Brain pericyte (primary cell): ENCODE measurements at regions not wholly inside any gene's neighbourhood (a gene's known extent, or its start where the extent isn't known, plus 50 kb on each side); places are given as distances from the start of the nearest gene placed in this dataset.

Experiments
- DNase-seq: peaks from one replicate; pipeline ENCODE4 v3.0.0-alpha.2; 2012; ENCODE audit warnings: low read depth, low spot score

GRCh38 chr13:29955137-29955650 is 104.8 kb upstream of the UBL3 start:
- DNase-seq: no peak

GRCh38 chr13:29954082-29955028 is 103.9 kb upstream of the UBL3 start:
- no peak for DNase-seq

DNA sequence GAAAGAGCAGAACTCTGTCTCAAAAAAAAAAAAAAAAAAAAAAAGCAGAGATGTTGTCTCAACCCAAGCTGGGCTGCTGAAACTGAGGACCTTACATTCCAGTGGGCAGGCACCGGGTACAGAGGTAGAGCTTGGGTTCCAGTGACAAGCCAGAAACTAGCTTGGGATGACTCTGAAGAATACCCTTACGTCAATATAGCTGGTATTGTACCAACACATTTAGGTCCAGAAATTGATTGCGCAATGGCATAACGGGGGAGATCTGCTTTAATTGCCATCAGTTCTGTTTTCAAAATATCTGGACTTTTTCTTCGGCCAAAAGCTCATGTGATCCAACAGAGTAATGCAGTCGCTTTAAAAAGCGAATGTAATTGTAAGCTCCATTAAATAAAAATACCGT is 103.1 kb upstream of the UBL3 start:
- no peak for DNase-seq

DNA sequence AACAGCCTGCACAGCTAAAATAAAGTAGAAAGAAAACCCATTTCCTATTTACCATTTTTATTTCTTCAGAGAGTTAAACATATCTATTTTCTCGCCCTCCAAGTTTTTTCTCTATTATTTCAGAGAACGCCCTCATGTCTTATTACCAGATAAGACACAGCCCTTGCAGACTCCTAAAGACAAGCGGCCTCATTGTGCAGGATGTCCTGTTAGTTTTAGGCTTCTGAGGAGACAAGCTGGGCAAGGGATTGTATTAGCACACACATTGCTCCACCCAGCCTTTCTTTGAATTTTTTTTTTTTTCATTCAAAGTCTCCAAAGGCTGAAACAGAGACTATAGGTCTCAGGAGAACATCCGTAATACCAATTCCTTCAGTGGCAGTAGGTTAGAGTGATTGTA is 101.8 kb upstream of the UBL3 start:
- DNase-seq: no peak

- DNase-seq: no peak
Measured at GRCh38 chr13:29948791-29949190, 98.4 kb upstream of the UBL3 start.

DNA sequence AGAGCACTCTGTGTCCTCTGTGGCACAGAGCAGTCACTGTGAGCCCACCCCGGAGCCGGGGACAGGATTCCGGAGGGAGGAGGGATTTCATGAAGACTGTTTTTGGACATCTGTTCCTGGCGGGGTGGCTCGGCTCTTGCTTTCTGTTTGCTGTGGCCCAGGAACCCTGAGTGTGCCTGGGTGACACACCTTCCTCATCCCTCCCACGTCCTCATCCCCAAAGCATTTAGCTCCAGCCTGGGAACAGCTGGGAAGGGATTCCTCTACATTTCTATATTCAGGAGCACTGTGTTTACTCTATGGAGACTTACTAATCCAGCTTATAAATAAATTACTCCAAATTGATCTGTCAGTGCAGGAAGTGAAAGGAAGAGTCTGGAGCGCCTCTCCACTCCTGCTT is 97.8 kb upstream of the UBL3 start:
- DNase-seq: no peak

DNA sequence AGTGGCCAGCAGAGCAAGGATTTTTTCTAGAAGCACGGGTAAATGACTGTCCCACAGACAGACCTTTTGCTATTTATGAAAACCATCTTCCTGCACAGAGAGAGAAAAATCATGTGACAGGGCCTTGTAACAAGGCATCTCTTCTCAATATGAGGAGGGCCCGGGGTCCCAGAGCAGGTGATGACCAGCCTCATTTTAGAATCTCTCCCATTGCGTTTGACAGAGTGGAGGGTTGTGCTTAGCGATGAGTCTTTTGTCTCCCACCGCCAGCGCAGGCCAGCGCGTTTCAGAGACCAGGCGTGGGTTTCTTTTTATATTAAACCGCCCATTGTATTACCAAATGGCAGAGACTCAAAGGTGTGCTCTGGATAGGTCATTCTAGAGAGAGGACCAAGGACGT is 97.4 kb upstream of the UBL3 start:
- DNase-seq: no peak

- DNase-seq: no peak
Measured at GRCh38 chr13:29946093-29946492, 95.7 kb upstream of the UBL3 start.

DNA sequence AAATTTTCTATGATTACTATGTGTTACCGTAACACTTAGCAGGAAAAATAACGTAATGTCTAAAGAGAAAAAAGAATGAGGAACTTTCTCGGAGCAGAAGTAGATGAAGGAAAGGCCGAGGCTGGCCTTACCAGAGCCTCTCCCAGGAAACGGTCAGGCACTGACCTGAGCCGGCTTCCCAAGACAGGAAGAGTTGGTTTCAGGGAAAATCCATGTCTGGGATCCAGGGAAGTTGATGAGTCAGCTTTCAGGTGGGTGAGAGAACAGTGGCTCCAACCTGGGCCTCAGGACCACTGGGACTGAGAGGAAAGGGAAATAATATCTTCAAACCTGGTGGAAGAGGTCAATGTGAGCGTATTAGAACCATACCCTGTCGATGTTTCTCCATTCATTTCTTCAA is 93.3 kb upstream of the UBL3 start:
- DNase-seq: no peak

GRCh38 chr13:29943273-29943672 is 92.9 kb upstream of the UBL3 start:
- no peak for DNase-seq

DNA sequence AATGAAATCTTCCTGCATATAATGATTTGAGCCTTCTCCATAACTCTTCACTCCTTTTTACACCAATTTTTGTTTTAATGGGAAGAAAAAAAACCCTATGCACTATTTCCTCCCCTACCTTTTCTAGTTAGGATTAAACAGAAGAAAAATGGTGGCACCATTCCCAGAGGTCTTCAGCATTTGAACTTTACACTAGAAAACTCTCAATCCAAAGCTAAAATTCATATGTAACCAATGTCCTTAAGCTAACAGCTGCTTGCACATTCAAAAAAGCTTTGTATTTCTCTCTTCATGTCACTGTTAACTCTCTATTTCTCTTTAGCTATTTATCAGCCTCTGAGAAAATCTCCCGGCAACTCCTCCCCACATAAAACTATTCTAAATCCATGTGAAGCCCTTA is 90.3 kb upstream of the UBL3 start:
- no peak for DNase-seq

DNA sequence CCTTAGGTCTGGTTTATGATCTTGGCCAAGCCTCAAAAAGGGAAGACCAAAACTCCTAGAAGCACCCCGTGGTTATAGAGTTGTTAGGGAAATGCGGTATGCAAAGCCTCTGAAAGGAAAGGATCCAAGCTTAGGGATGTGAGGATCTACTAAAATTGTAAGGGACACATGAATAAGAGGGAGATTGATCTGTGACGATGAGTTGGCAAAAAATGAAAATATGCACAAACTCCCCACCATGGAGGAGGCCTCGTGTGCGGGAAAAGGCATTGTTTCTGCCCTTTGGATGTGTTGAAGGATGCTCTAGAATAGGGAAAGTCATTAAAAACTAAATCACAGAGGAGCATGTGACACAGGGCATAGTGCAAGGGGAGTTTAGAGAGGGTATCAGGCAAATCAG is 88.7 kb upstream of the UBL3 start:
- DNase-seq: no peak

DNA sequence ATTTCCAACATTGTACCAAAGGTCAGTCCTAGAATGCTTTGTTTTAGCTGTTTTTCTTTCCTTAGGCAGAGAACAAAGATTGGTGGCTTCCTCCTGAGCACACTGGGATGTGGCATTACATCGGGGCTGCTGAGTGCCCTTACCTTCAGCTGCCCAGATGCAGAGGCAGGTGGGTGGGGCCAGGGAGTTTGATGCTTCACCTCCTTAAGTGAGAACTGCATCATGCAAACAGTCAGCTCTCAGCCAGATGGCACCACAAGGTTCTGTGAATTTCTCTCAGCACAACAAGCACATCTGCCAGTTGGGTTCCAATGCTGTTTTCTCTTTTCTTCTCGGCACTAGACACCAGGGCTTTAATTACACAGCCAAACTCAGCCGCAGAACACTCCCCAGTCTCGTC is 87.4 kb upstream of the UBL3 start:
- no peak for DNase-seq

DNA sequence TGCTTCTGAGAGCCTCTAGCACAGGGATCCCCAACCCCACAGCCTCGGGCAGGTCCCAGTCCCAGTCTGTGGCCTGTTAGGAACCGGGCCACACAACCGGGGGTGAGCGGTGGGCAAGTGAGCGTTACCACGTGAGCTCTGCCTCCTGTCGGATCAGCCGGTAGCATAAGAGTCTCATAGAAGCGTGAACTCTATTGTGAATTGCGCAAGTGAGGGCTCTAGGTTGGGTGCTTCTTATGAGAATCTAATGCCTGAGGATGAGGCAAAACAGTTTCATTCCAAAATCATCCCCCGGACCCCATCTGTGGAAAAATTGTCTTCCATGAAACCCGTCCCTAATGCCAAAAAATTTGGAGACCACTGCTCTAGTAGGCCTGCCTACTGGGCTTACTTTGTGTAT is 87.0 kb upstream of the UBL3 start:
- no peak for DNase-seq

GRCh38 chr13:29936956-29937355 is 86.5 kb upstream of the UBL3 start:
- no peak for DNase-seq

DNA sequence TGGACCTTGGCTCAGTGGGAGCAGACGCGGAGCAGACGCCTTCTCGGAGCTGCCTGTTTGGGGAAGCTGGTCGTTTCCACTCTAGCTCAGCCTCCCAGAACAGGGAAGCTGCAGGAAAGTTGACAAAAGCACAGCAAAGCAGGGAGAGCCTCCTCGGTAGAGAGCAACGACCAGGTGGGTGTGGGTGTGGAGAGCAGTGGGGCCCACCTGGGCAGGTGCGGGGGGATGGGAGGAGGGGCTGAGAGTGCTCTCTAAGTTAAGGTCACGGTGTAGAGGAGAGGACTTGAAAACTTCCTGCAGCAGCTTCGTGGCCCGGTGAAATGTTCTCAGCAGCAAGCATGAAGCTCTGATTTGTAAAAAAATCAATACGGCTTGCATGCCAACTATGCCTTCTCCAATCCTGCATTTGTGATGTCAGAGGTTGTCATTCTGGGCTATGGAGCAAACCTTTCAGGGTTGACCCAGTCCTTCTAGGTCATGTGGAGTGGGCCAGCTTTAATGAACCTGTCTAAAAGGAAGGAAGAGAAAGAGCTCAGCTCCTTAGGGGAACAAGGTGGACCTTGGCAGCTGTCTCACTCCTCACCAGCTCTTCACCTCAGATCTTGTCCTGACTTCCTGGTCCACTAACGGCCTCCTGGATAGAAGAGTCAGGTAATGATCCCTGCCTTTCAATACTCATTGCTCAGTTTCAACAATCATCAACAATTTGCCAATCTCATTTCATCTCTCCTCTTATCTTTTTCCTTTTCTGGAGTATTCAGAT is 85.8 kb upstream of the UBL3 start:
- DNase-seq: no peak

- DNase-seq: no peak
Measured at GRCh38 chr13:29935309-29935981, 85.0 kb upstream of the UBL3 start.

- DNase-seq: no peak
Measured at GRCh38 chr13:29934531-29935308, 84.3 kb upstream of the UBL3 start.

GRCh38 chr13:29933401-29933800 is 83.0 kb upstream of the UBL3 start:
- DNase-seq: no peak

GRCh38 chr13:29931696-29932095 is 81.3 kb upstream of the UBL3 start:
- no peak for DNase-seq

- DNase-seq: no peak
Measured at GRCh38 chr13:29929062-29929847, 78.8 kb upstream of the UBL3 start.
